ENCODE measurements at regions not wholly inside any gene's neighbourhood (a gene's known extent, or its start where the extent isn't known, plus 50 kb on each side); places are given as distances from the start of the nearest gene placed in this dataset.

- Histone ChIP-seq H3K27me3 (ENCODE audit: control insufficient read depth, insufficient read depth, low read length) (no peaks in the 10 kb centered on the region), H3K9me3 (ENCODE audit: control insufficient read depth, insufficient read depth, low read length) (peaks cover 12% of the 10 kb centered on the region), H3K4me3 (ENCODE audit: low read depth, low read length) (no peak overlapping the region), H3K27ac (ENCODE audit: low read depth, low read length) (no peak overlapping the region)
- POLR2A ChIA-PET = no interaction called here
- no peak for TF ChIP-seq CTCF (IDR thresholded peaks at IDR 0.05; ENCODE audit: low read depth, low read length)
- no peak for DNase-seq (ENCODE audit: low read depth, low spot score)
- CTCF ChIA-PET = no interaction called here
These were observed 800.3 kb upstream of the RAB6C start for GRCh38 chr2:129179199-129179598.

DNA sequence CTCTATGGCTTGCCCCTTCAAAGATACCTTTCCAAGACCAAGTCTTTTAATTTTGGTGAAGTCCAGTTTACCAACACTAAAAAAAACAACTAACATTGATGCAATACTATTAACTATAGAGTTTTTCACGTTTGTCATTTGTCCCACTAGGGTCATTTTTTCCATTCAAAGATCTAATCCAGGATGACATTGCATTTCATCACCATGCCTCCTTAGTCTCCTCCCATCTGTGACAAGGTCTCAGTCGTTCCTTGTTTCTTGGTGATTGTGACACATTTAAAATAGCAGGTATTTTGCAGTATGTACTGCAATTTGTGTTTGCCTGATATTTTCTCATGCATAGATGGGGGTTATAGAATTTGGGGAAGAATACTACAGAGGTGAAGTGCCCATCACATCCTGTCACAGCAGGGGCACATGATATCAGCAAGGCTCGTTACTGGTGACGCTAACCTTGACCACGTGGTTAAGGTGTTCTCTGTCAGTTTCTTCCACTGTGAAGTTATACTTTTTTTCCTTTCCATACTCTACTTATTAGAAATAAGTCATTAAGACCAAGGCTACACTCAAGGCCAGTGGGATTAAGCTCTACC, 799.2 kb upstream of the RAB6C start:
- ChIA-PET POLR2A (no interaction called here), CTCF (no interaction called here)
- Histone ChIP-seq H3K4me3 (ENCODE audit: low read depth, low read length) (no peak overlapping the region), H3K27ac (ENCODE audit: low read depth, low read length) (no peak overlapping the region), H3K27me3 (ENCODE audit: control insufficient read depth, insufficient read depth, low read length) (no peaks in the 10 kb centered on the region), H3K9me3 (ENCODE audit: control insufficient read depth, insufficient read depth, low read length) (peaks cover 12% of the 10 kb centered on the region)
- DNase-seq (ENCODE audit: low read depth, low spot score) = no peak
- no peak for TF ChIP-seq CTCF (IDR thresholded peaks at IDR 0.05; ENCODE audit: low read depth, low read length)

DNA sequence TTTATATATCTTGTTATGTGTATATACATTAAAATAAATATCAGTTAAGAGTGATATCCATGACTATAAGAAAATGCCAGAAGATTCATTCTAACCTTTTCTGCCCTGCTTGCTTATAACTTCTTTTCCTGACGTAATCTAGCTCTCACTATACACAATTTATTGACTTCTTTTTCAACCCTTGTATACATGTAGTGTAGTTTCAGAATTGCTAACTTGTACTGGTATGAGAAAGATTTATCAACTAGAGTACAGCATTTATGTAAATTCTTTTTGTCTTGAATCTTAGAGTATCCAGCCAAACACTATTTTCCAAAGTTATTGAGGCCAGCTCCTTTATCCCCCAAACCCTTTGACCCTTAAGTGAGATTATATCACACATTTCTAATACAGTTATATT, 798.0 kb upstream of the RAB6C start:
- no peak for TF ChIP-seq CTCF (IDR thresholded peaks at IDR 0.05; ENCODE audit: low read depth, low read length)
- Histone ChIP-seq H3K4me3 (ENCODE audit: low read depth, low read length) (no peak overlapping the region), H3K27ac (ENCODE audit: low read depth, low read length) (no peak overlapping the region), H3K9me3 (ENCODE audit: control insufficient read depth, insufficient read depth, low read length) (peaks cover 12% of the 10 kb centered on the region), H3K27me3 (ENCODE audit: control insufficient read depth, insufficient read depth, low read length) (no peaks in the 10 kb centered on the region)
- ChIA-PET POLR2A (no interaction called here), CTCF (no interaction called here)
- DNase-seq (ENCODE audit: low read depth, low spot score) = no peak

DNA sequence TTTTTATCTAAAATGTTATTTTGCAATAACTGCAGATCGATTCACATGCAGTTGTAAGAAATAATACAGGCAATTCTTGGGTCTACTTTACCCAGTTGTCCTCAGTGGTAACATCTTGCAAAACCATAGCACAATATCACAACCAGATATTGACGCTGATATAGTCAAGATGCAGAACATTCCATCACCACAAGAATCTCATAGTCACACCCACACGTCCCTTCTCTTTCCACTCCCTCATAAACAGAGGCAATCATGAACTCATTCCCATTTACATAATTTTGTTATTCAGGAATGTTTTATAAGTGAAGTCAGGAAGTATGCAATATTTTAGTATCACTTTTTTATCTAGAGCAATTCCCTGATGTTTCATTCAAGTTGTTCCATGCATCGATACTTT, 797.5 kb upstream of the RAB6C start:
- H3K27me3 ChIP-seq (ENCODE audit: control insufficient read depth, insufficient read depth, low read length) = no peaks in the 10 kb centered on the region
- CTCF ChIA-PET = no interaction called here
- TF ChIP-seq CTCF (IDR thresholded peaks at IDR 0.05; ENCODE audit: low read depth, low read length) = no peak

GRCh38 chr2:129187343-129187742, 792.1 kb upstream of the RAB6C start:
- no peak overlapping the region for H3K4me3 ChIP-seq (ENCODE audit: low read depth, low read length)
- no peak for TF ChIP-seq CTCF (IDR thresholded peaks at IDR 0.05; ENCODE audit: low read depth, low read length)
- POLR2A ChIA-PET = no interaction called here
- H3K27me3 ChIP-seq (ENCODE audit: control insufficient read depth, insufficient read depth, low read length) = no peaks in the 10 kb centered on the region
- CTCF ChIA-PET = no interaction called here
- no peak for DNase-seq (ENCODE audit: low read depth, low spot score)
- H3K9me3 ChIP-seq (ENCODE audit: control insufficient read depth, insufficient read depth, low read length) = peaks cover 10% of the 10 kb centered on the region; the same call in 1 of the 2 replicates
- H3K27ac ChIP-seq (ENCODE audit: low read depth, low read length) = no peak overlapping the region

More for the DNA sequence above, 797.5 kb upstream of the RAB6C start:
- POLR2A ChIA-PET = no interaction called here
- DNase-seq (ENCODE audit: low read depth, low spot score) = no peak
- Histone ChIP-seq H3K4me3 (ENCODE audit: low read depth, low read length) (no peak overlapping the region), H3K9me3 (ENCODE audit: control insufficient read depth, insufficient read depth, low read length) (peaks cover 12% of the 10 kb centered on the region), H3K27ac (ENCODE audit: low read depth, low read length) (no peak overlapping the region)

Measured in AG04450 (cell line).